ENCODE measurements at regions not wholly inside any gene's neighbourhood (a gene's known extent, or its start where the extent isn't known, plus 50 kb on each side); places are given as distances from the start of the nearest gene placed in this dataset.
"Not testable (repeated sequence)": the region's sequence is repeated elsewhere in the genome, so short reads cannot be mapped to it uniquely, and the experiment has no call there.

- no peak for DNase-seq
Measured at GRCh38 chr13:69069554-69070133, 1038.0 kb upstream of the ATXN8OS start.

- DNase-seq, result peak in 1 of 3 experiments; percentile 26
Measured at GRCh38 chr13:69050696-69051095, 1056.9 kb upstream of the ATXN8OS start.

DNA sequence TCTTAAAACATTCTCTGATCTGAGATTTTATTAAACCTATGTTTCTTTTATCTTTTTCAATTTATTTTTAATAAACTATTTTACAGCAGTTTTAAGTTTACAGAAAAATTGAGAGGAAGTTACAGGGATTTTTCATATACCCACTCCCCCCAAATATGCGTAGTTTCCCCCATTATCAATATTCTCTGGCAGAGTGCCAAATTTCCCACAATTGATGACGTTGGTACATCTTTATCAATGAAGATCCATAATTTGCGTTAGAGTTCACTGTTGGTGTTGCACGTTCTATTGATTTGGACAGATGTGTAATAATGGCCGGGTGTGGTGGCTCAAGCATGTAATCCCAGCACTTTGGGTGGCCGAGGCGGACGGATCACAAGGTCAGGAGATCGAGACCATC, 1063.0 kb upstream of the ATXN8OS start:
- no peak for DNase-seq

GRCh38 chr13:69040898-69041297, 1066.7 kb upstream of the ATXN8OS start:
- no peak for DNase-seq

DNA sequence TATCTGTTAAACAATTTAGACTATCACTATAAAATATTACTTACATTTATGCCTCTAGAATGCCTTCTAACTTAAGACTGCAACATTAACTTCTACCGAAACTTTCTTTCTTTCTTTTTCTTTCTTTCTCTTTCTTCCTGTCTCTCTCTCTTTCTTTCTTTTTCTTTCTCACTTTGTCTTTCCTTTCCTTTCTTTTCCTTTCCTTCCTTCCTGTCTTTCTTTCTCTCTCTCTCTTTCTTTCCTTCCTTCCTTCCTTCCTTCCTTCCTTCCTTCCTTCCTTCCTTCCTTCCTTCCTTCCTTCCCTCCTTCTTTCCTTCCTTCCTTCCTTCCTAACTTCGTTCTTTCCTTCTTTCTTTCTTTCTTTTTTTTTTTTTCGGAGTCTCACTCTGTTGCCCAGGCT, 1071.9 kb upstream of the ATXN8OS start:
- no peak for DNase-seq

DNA sequence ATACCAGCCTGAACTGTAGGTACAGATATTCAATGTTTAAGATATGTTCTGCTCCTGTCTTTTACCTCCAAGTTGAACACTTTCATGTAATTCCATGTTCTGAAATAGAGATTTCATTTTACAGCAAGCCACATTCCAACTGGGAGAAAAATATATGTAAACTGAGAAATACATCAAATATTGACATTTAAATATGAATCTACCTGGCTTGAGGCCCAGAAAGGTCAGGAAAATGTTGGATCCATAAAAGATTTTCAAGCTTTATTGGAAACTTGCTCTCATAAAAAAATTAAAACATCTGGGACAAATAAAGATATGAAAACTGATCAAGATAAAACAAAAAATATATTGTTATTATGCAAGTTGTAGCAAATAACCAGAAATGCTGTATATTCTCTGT, 1078.7 kb upstream of the ATXN8OS start:
- peak in 1 of 3 experiments; percentile 61 for DNase-seq

DNA sequence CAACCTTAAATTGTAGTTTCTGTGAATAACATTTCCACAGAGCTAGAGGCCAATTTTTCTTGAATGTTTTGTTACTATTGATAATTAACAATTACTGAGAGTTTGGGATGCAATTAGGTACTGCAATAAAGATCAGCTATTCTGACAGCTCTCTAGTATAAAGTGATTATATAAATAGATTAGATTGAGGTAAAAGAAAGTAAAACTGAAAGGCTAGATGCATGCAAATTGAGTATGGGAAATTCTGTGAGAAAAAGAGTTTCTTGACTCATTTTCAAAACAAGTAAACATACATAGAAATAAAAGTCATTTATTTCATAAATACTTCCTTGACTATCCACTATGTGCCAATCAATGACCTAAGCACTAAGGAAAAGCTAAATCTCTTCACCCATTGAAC, 1087.5 kb upstream of the ATXN8OS start:
- no peak for DNase-seq

GRCh38 chr13:69018173-69018572, 1089.5 kb upstream of the ATXN8OS start:
- not testable (repeated sequence) for DNase-seq

GRCh38 chr13:69010789-69011188, 1096.8 kb upstream of the ATXN8OS start:
- no peak for DNase-seq

GRCh38 chr13:69008499-69008898, 1099.1 kb upstream of the ATXN8OS start:
- no peak for DNase-seq

- no peak for DNase-seq
Measured at GRCh38 chr13:68998056-68998455, 1109.6 kb upstream of the ATXN8OS start.

DNA sequence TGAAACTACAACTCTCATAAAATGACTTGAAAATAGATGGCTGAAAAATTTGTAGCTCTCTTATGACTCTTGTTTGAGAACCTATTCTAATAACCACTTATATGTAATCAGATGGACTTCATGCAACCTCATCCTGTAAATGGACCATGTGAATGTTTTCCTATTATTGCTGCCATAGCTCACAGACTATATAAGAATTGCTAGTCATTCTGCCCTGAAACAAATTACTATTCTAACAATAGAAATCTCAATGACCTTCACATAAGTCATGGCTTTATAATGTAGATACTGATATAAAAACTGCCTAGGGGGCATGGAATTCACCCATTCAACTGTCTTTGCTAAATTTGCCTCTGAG, 1111.0 kb upstream of the ATXN8OS start:
- no peak for DNase-seq

GRCh38 chr13:68995972-68996667, 1111.5 kb upstream of the ATXN8OS start:
- no peak for DNase-seq

DNA sequence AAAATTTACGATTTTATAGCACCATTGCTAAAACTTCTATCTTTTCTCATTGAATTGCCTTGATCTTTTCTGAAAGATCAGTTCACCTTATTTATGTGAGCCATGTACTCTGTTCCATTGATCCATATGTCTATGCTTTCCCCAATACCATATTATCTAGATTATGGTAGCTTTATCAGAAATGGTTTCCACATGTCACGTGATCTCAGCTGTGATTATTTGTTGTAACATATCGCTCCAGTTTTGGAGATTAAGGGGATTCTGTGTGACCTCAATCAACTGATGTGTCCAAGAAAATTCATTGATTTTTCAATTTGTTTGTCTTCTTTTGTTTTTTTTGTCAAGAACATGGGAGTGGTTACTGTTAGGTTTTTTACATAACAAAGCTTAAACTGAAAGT, 1114.5 kb upstream of the ATXN8OS start:
- no peak for DNase-seq

- DNase-seq, result no peak
Measured at GRCh38 chr13:68988176-68988575, 1119.5 kb upstream of the ATXN8OS start.

GRCh38 chr13:68987585-68987984, 1120.0 kb upstream of the ATXN8OS start:
- DNase-seq, result no peak

GRCh38 chr13:68984688-68985319, 1122.8 kb upstream of the ATXN8OS start:
- DNase-seq, result no peak

- no peak for DNase-seq
Measured at GRCh38 chr13:68982961-68983619, 1124.5 kb upstream of the ATXN8OS start.

DNA sequence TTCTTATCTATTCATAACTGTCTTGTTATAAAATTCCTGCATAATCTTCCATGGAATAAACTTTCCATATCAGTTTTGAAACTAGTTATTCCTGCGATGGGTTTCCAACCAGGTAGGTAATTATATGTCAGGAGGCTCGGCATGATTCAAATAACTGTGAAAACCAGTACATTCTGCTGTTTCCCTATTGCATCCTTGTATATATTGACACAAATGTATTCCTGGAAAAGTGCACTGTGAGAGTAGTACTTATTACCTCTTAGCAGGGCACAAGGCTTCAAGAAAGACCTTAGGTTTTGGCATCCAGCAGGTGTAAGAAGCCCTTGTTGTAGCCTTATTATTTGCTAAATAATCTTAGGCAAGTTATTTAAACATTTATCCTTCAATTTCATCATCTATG, 1131.3 kb upstream of the ATXN8OS start:
- DNase-seq, result no peak

DNA sequence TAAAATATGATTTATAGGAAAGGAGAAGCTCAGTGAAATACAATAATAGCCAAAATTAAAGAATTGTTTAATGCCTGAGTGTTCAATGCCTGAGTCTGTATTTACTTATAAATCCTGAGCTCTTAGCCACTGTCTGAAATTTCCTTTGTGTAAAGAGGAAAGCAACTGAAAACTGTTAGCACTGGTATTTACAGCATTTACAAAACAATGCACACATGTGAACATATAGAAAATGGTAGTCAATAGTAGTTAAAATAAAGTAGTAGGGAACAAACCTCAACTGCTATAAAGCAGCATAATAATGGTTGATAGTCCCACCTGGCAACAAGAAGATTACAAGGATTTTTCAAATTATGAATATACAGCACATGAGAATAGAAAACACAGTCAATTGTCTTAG, 1137.1 kb upstream of the ATXN8OS start:
- peak in 1 of 3 experiments; percentile 57 for DNase-seq

- DNase-seq, result no peak
Measured at GRCh38 chr13:68948586-68948985, 1159.0 kb upstream of the ATXN8OS start.

DNA sequence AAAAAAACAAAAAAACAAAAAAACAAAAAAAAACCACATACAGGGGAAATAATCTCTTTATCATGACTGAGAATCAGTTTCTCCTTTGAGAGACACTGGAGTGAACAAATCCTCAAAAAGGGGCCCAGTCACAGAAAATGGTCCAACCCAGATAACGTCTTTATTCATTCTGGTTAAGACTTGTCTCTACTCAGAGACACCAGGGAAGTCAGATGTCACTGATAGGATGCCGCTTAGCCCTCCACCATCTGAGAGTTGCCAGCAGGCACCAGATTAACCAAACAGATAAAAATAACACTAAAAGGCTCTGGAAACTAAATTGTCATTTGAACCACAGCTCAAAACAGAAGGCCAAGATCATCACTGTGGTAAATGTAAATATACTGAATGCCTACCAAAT, 1163.4 kb upstream of the ATXN8OS start:
- DNase-seq, result no peak

DNA sequence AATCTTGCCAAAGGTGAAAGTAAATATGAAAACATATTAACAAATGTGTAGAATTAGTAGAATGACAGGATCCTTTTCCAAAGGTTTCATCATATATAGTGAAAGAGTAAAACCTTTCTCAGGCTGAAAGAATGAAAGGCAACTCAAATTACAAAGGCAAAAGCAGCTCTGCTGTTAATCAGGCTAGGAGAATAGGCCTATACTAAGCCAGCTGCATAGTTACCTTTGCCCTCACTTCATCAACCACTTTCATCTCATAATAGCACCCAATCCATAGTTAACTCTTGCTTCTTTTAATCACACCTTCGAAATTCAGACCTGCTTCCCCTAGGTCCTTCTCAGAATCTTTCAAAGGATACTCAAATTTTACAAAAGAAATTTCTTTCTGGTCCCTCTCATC, 1167.6 kb upstream of the ATXN8OS start:
- DNase-seq, result peak in 1 of 3 experiments; percentile 66

- no peak for DNase-seq
Measured at GRCh38 chr13:68938639-68939038, 1169.0 kb upstream of the ATXN8OS start.
